Astrocyte of the cerebellum (primary cell): ENCODE measurements at regions not wholly inside any gene's neighbourhood (a gene's known extent, or its start where the extent isn't known, plus 50 kb on each side); places are given as distances from the start of the nearest gene placed in this dataset.

Experiments used
- DNase-seq: peaks from one replicate; pipeline ENCODE4 v3.0.0-alpha.2; 2011; ENCODE audit warnings: low read depth
- H3K4me3 ChIP-seq: 2 replicates; pipeline ENCODE4 v1.5.1; 2011; ENCODE audit warnings: mild to moderate bottlenecking, low read depth, low read length, moderate library complexity
- CTCF ChIP-seq: IDR thresholded peaks from 2 replicates; pipeline ENCODE4 v1.5.1; 2012; ENCODE audit warnings: low read length, low read depth, moderate library complexity, mild to moderate bottlenecking; ENCODE audit errors: missing control alignments
- in situ Hi-C: cut with HindIII; loops from 2 replicates; pipeline ENCODE4 v1.10.0; 2017; ENCODE audit warnings: low sequenced_read_pairs

- in situ Hi-C loops, result no loop called here
- no peak for DNase-seq
- no peak overlapping the region for H3K4me3 ChIP-seq
- TF ChIP-seq CTCF, result no peak
Observed at GRCh38 chr3:68345781-68346180, 586.6 kb downstream of the TAFA4 start.

- in situ Hi-C loops, result no loop called here
- DNase-seq, result no peak
- no peak overlapping the region for H3K4me3 ChIP-seq
- TF ChIP-seq CTCF, result no peak
Observed at GRCh38 chr3:68342426-68342825, 589.9 kb downstream of the TAFA4 start.

GRCh38 chr3:68336042-68336441 is 596.3 kb downstream of the TAFA4 start:
- in situ Hi-C loops, result no loop called here
- no peak overlapping the region for H3K4me3 ChIP-seq
- no peak for TF ChIP-seq CTCF
- no peak for DNase-seq

- in situ Hi-C loops, result no loop called here
- TF ChIP-seq CTCF, result no peak
- no peak overlapping the region for H3K4me3 ChIP-seq
- DNase-seq, result no peak
Observed at GRCh38 chr3:68334367-68334986, 597.9 kb downstream of the TAFA4 start.

GRCh38 chr3:68328049-68328448 is 604.3 kb downstream of the TAFA4 start:
- DNase-seq, result no peak
- TF ChIP-seq CTCF, result no peak
- in situ Hi-C loops, result no loop called here
- no peak overlapping the region for H3K4me3 ChIP-seq

- no peak for DNase-seq
- TF ChIP-seq CTCF, result no peak
- in situ Hi-C loops, result no loop called here
- H3K4me3 ChIP-seq, result no peak overlapping the region
Observed at GRCh38 chr3:68315964-68316363, 616.4 kb downstream of the TAFA4 start.

GRCh38 chr3:68315546-68315945 is 616.8 kb downstream of the TAFA4 start:
- in situ Hi-C loops, result no loop called here
- DNase-seq, result no peak
- TF ChIP-seq CTCF, result no peak
- no peak overlapping the region for H3K4me3 ChIP-seq
